ENCODE measurements at regions not wholly inside any gene's neighbourhood (a gene's known extent, or its start where the extent isn't known, plus 50 kb on each side); places are given as distances from the start of the nearest gene placed in this dataset.

- DNase-seq (ENCODE audit: low read depth in 1 of 2, low spot score in 1 of 2), result no peak
These were observed 324.1 kb downstream of the C11orf87 start for GRCh38 chr11:109745996-109746625.

GRCh38 chr11:109747839-109748238 lies 325.8 kb downstream of the C11orf87 start:
- no peak for DNase-seq (ENCODE audit: low read depth in 1 of 2, low spot score in 1 of 2)

GRCh38 chr11:109749476-109749875 lies 327.5 kb downstream of the C11orf87 start:
- no peak for DNase-seq (ENCODE audit: low read depth in 1 of 2, low spot score in 1 of 2)

GRCh38 chr11:109750964-109751363 lies 329.0 kb downstream of the C11orf87 start:
- no peak for DNase-seq (ENCODE audit: low read depth in 1 of 2, low spot score in 1 of 2)

GRCh38 chr11:109752212-109752825 lies 330.3 kb downstream of the C11orf87 start:
- no peak for DNase-seq (ENCODE audit: low read depth in 1 of 2, low spot score in 1 of 2)

- no peak for DNase-seq (ENCODE audit: low read depth in 1 of 2, low spot score in 1 of 2)
These were observed 334.5 kb downstream of the C11orf87 start for GRCh38 chr11:109756521-109756920.

GRCh38 chr11:109756951-109757350 lies 335.0 kb downstream of the C11orf87 start:
- DNase-seq (ENCODE audit: low read depth in 1 of 2, low spot score in 1 of 2), result no peak

GRCh38 chr11:109762546-109762945 lies 330.6 kb upstream of the ZC3H12C start:
- DNase-seq (ENCODE audit: low read depth in 1 of 2, low spot score in 1 of 2), result no peak

GRCh38 chr11:109765709-109766311 lies 327.4 kb upstream of the ZC3H12C start:
- DNase-seq (ENCODE audit: low read depth in 1 of 2, low spot score in 1 of 2), result no peak

- DNase-seq (ENCODE audit: low read depth in 1 of 2, low spot score in 1 of 2), result no peak
These were observed 323.3 kb upstream of the ZC3H12C start for GRCh38 chr11:109769858-109770257.

- no peak for DNase-seq (ENCODE audit: low read depth in 1 of 2, low spot score in 1 of 2)
These were observed 322.9 kb upstream of the ZC3H12C start for GRCh38 chr11:109770323-109770722.

GRCh38 chr11:109772892-109773291 lies 320.3 kb upstream of the ZC3H12C start:
- no peak for DNase-seq (ENCODE audit: low read depth in 1 of 2, low spot score in 1 of 2)

GRCh38 chr11:109775686-109776085 lies 317.5 kb upstream of the ZC3H12C start:
- DNase-seq (ENCODE audit: low read depth in 1 of 2, low spot score in 1 of 2), result no peak

GRCh38 chr11:109783014-109783413 lies 310.2 kb upstream of the ZC3H12C start:
- DNase-seq (ENCODE audit: low read depth in 1 of 2, low spot score in 1 of 2), result no peak

- no peak for DNase-seq (ENCODE audit: low read depth in 1 of 2, low spot score in 1 of 2)
These were observed 309.4 kb upstream of the ZC3H12C start for GRCh38 chr11:109783840-109784239.

- no peak for DNase-seq (ENCODE audit: low read depth in 1 of 2, low spot score in 1 of 2)
These were observed 308.7 kb upstream of the ZC3H12C start for GRCh38 chr11:109784536-109784935.

- no peak for DNase-seq (ENCODE audit: low read depth in 1 of 2, low spot score in 1 of 2)
These were observed 308.0 kb upstream of the ZC3H12C start for GRCh38 chr11:109785198-109785597.

- DNase-seq (ENCODE audit: low read depth in 1 of 2, low spot score in 1 of 2), result no peak
These were observed 307.5 kb upstream of the ZC3H12C start for GRCh38 chr11:109785714-109786113.

- no peak for DNase-seq (ENCODE audit: low read depth in 1 of 2, low spot score in 1 of 2)
These were observed 304.2 kb upstream of the ZC3H12C start for GRCh38 chr11:109788948-109789490.

- no peak for DNase-seq (ENCODE audit: low read depth in 1 of 2, low spot score in 1 of 2)
These were observed 303.3 kb upstream of the ZC3H12C start for GRCh38 chr11:109789901-109790300.

GRCh38 chr11:109791337-109791736 lies 301.9 kb upstream of the ZC3H12C start:
- DNase-seq (ENCODE audit: low read depth in 1 of 2, low spot score in 1 of 2), result no peak

- DNase-seq (ENCODE audit: low read depth in 1 of 2, low spot score in 1 of 2), result no peak
These were observed 298.7 kb upstream of the ZC3H12C start for GRCh38 chr11:109794501-109794900.

Measured in activated CD4-positive, alpha-beta T cell treated with anti-CD3 and anti-CD28 coated beads, Interleukin-2, amount 50 U/mL, for 24 hours (primary cell).